ENCODE measurements at regions not wholly inside any gene's neighbourhood (a gene's known extent, or its start where the extent isn't known, plus 50 kb on each side); places are given as distances from the start of the nearest gene placed in this dataset.

- CTCF ChIA-PET: no interaction called here
- H3K4me1 Mint-ChIP-seq (ENCODE audit: low read depth, unreplicated experiment): no peaks in the 10 kb centered on the region
- H3K27me3 Mint-ChIP-seq (ENCODE audit: unreplicated experiment): no peaks in the 10 kb centered on the region
- H3K36me3 Mint-ChIP-seq (ENCODE audit: insufficient read depth, unreplicated experiment): no peaks in the 10 kb centered on the region
- no peaks in the 10 kb centered on the region for H3K9me3 Mint-ChIP-seq (ENCODE audit: low read depth, unreplicated experiment)
- no peak for TF ChIP-seq CTCF (IDR thresholded peaks at IDR 0.05; ENCODE audit: unreplicated experiment)
- intact Hi-C loops (cut with micrococcal nuclease; ENCODE audit: unreplicated experiment): no loop called here
- BruUV-seq (replicated peaks): no TSS peak
- no peak overlapping the region for H3K27ac Mint-ChIP-seq (ENCODE audit: unreplicated experiment)
- DNase-seq: no peak
- no peak overlapping the region for H3K4me3 Mint-ChIP-seq (ENCODE audit: low read depth, unreplicated experiment)
Observed at GRCh38 chr9:3660936-3661335, 135.1 kb upstream of the RFX3 start.

- intact Hi-C loops (cut with micrococcal nuclease; ENCODE audit: unreplicated experiment): no loop called here
- CTCF ChIA-PET: no interaction called here
- Mint-ChIP-seq H3K27me3 (ENCODE audit: unreplicated experiment) (no peaks in the 10 kb centered on the region), H3K27ac (ENCODE audit: unreplicated experiment) (no peak overlapping the region), H3K4me3 (ENCODE audit: low read depth, unreplicated experiment) (no peak overlapping the region), H3K9me3 (ENCODE audit: low read depth, unreplicated experiment) (no peaks in the 10 kb centered on the region), H3K4me1 (ENCODE audit: low read depth, unreplicated experiment) (no peaks in the 10 kb centered on the region), H3K36me3 (ENCODE audit: insufficient read depth, unreplicated experiment) (no peaks in the 10 kb centered on the region)
- TF ChIP-seq CTCF (IDR thresholded peaks at IDR 0.05; ENCODE audit: unreplicated experiment): no peak
- DNase-seq: no peak
- no TSS peak for BruUV-seq (replicated peaks)
Observed at GRCh38 chr9:3659647-3660046, 133.8 kb upstream of the RFX3 start.

GRCh38 chr9:3658964-3659363, 133.2 kb upstream of the RFX3 start:
- BruUV-seq (replicated peaks): no TSS peak
- no peaks in the 10 kb centered on the region for H3K36me3 Mint-ChIP-seq (ENCODE audit: insufficient read depth, unreplicated experiment)
- H3K27ac Mint-ChIP-seq (ENCODE audit: unreplicated experiment): no peak overlapping the region
- CTCF ChIA-PET: no interaction called here
- no peak for DNase-seq
- no peaks in the 10 kb centered on the region for H3K27me3 Mint-ChIP-seq (ENCODE audit: unreplicated experiment)
- H3K9me3 Mint-ChIP-seq (ENCODE audit: low read depth, unreplicated experiment): no peaks in the 10 kb centered on the region
- no peak overlapping the region for H3K4me3 Mint-ChIP-seq (ENCODE audit: low read depth, unreplicated experiment)
- intact Hi-C loops (cut with micrococcal nuclease; ENCODE audit: unreplicated experiment): no loop called here
- no peak for TF ChIP-seq CTCF (IDR thresholded peaks at IDR 0.05; ENCODE audit: unreplicated experiment)
- H3K4me1 Mint-ChIP-seq (ENCODE audit: low read depth, unreplicated experiment): no peaks in the 10 kb centered on the region

GRCh38 chr9:3656224-3656623, 130.4 kb upstream of the RFX3 start:
- H3K27ac Mint-ChIP-seq (ENCODE audit: unreplicated experiment): no peak overlapping the region
- no peak for DNase-seq
- no peaks in the 10 kb centered on the region for H3K4me1 Mint-ChIP-seq (ENCODE audit: low read depth, unreplicated experiment)
- CTCF ChIA-PET: no interaction called here
- no peak for TF ChIP-seq CTCF (IDR thresholded peaks at IDR 0.05; ENCODE audit: unreplicated experiment)
- H3K27me3 Mint-ChIP-seq (ENCODE audit: unreplicated experiment): no peaks in the 10 kb centered on the region
- H3K9me3 Mint-ChIP-seq (ENCODE audit: low read depth, unreplicated experiment): no peaks in the 10 kb centered on the region
- no peaks in the 10 kb centered on the region for H3K36me3 Mint-ChIP-seq (ENCODE audit: insufficient read depth, unreplicated experiment)
- H3K4me3 Mint-ChIP-seq (ENCODE audit: low read depth, unreplicated experiment): no peak overlapping the region
- BruUV-seq (replicated peaks): no TSS peak
- intact Hi-C loops (cut with micrococcal nuclease; ENCODE audit: unreplicated experiment): no loop called here
